ENCODE measurements at regions not wholly inside any gene's neighbourhood (a gene's known extent, or its start where the extent isn't known, plus 50 kb on each side); places are given as distances from the start of the nearest gene placed in this dataset.

- no peak for TF ChIP-seq SP1 (IDR thresholded peaks at IDR 0.05; ENCODE audit: low read depth, low read length)
- TF ChIP-seq HDAC6 (IDR thresholded peaks at IDR 0.05; ENCODE audit: low read depth, low read length): no peak
- TF ChIP-seq CTBP2 (IDR thresholded peaks at IDR 0.05; ENCODE audit: borderline replicate concordance, insufficient read depth, insufficient read length, low read length): no peak
- H4K8ac ChIP-seq (ENCODE audit: extremely low read depth, insufficient read depth, low read length): no peak overlapping the region
- no peak overlapping the region for H2BK12ac ChIP-seq (ENCODE audit: low read depth, low read length)
- ChIA-PET CTCF (ENCODE audit: partially characterized antibody) (no interaction called here), POLR2A (ENCODE audit: partially characterized antibody) (no interaction called here)
- H3K27me3 ChIP-seq (replicated peaks in 1 of 4; ENCODE audit: control insufficient read depth in 3 of 4, extremely low read depth in 1 of 4, insufficient read depth in 3 of 4, low read length in 3 of 4): peaks cover 0 to 2% (median 0%) of the 10 kb centered on the region in 4 experiments; a peak in 3 of 7 replicates
- H3K9ac ChIP-seq (replicated peaks in 1 of 4; ENCODE audit: extremely low read depth in 1 of 4, low read depth in 3 of 4, low read length in 3 of 4): no peak overlapping the region
- 83% methylated on average over 2 of the region's 2 CpGs; no CpG with 5 or more reads in 1 of the 2 experiments for WGBS, 2 experiments (ENCODE audit: extremely low coverage in 1 of 2, insufficient coverage in 1 of 2, insufficient read length in 1 of 2, insufficient replicate concordance in 2 of 2, low coverage in 1 of 2, low lambda C conversion rate in 2 of 2, missing lambda C conversion rate in 1 of 2)
- H2AK5ac ChIP-seq (ENCODE audit: low read depth, low read length): no peak overlapping the region
- H2AFZ ChIP-seq (ENCODE audit: low read length): no peak overlapping the region
- H3K79me1 ChIP-seq (ENCODE audit: low read depth, low read length): no peaks in the 10 kb centered on the region
- no peak overlapping the region for H4K5ac ChIP-seq (ENCODE audit: insufficient read length, low read depth, low read length)
- no peak overlapping the region for H3K14ac ChIP-seq (ENCODE audit: insufficient read length)
- no peaks in the 10 kb centered on the region for H3K79me2 ChIP-seq (ENCODE audit: control insufficient read depth in 1 of 2, insufficient read depth in 2 of 2, low read length in 2 of 2)
- no peaks in the 10 kb centered on the region for H3K23me2 ChIP-seq (ENCODE audit: low read depth, low read length)
- H3K4me2 ChIP-seq (ENCODE audit: insufficient read depth in 1 of 2, low read depth in 2 of 2, low read length in 2 of 2): no peak overlapping the region
- no peak overlapping the region for H2BK5ac ChIP-seq (ENCODE audit: low read depth, low read length)
- DNase-seq (ENCODE audit: low read depth in 1 of 2, low spot score in 2 of 2): no peak
- H3K9me3 ChIP-seq (ENCODE audit: insufficient read depth in 2 of 2, low read depth in 1 of 2, low read length in 1 of 2): no peaks in the 10 kb centered on the region
- no peak overlapping the region for H3K23ac ChIP-seq (ENCODE audit: insufficient read length)
- no peak overlapping the region for H2BK15ac ChIP-seq (ENCODE audit: low read length)
- no peak overlapping the region for H2BK120ac ChIP-seq (replicated peaks; ENCODE audit: low read depth, low read length)
- no peak overlapping the region for H3K18ac ChIP-seq (ENCODE audit: extremely low read depth, low read length)
- no peak overlapping the region for H3K56ac ChIP-seq (replicated peaks; ENCODE audit: insufficient read length, low read depth, low read length)
- H2BK20ac ChIP-seq (ENCODE audit: low read length): no peak overlapping the region
- H3K27ac ChIP-seq (ENCODE audit: low read depth, low read length): no peak overlapping the region
- no peak for FAIRE-seq
- H3K36me3 ChIP-seq (ENCODE audit: control insufficient read depth in 2 of 4, insufficient read depth in 4 of 4, low read length in 3 of 4): no peaks in the 10 kb centered on the region
- H3K4ac ChIP-seq (replicated peaks; ENCODE audit: insufficient read length, low read depth, low read length): no peak overlapping the region
- no peak overlapping the region for H4K91ac ChIP-seq (replicated peaks; ENCODE audit: insufficient read length, low read length)
- no peaks in the 10 kb centered on the region for H4K20me1 ChIP-seq (replicated peaks in 1 of 2; ENCODE audit: control insufficient read depth in 1 of 2, insufficient read depth in 2 of 2, low read length in 2 of 2)
- no peaks in the 10 kb centered on the region for H3K4me1 ChIP-seq (replicated peaks in 1 of 4; ENCODE audit: control insufficient read depth in 3 of 4, insufficient read depth in 4 of 4, low read length in 3 of 4)
- no peak overlapping the region for H3K4me3 ChIP-seq (ENCODE audit: extremely low read depth in 1 of 4, insufficient read depth in 2 of 4, low read depth in 3 of 4, low read length in 4 of 4)
These were observed 213.5 kb downstream of the SOX11 start for GRCh38 chr2:5905661-5906060.

All from H1 (cell line).